ENCODE measurements at regions not wholly inside any gene's neighbourhood (a gene's known extent, or its start where the extent isn't known, plus 50 kb on each side); places are given as distances from the start of the nearest gene placed in this dataset.

DNA sequence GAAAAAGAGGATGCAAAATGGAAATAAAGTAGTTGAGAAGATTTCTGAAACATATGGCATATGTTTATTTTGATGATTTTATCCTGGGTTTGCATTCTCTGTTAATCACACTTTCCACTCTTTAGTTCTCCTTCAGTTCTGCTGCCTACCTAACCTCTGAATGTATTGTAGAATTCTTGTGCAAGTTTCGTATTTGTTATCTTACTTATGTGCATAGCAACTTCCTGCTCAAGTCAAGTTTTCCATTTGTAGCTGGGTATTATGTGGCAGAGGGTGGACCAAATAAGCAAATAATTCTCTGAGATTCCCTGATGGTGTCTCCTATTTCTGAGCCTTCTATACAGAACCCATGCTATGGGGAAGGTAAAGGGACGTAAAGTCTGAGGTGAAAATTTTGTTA, 381.6 kb downstream of the FOXG1 start:
- H3K4me3 ChIP-seq (ENCODE audit: low read length): no peak overlapping the region
- H3K4me3 Mint-ChIP-seq: no peak overlapping the region
- H3K27ac ChIP-seq (ENCODE audit: low read depth, low read length): no peak overlapping the region
- no peaks in the 10 kb centered on the region for H3K27me3 Mint-ChIP-seq
- CTCF ChIA-PET: no interaction called here
- POLR2A ChIA-PET: no interaction called here
- peaks cover 0 to 23% (median 7%) of the 10 kb centered on the region in 11 donors for H3K9me3 Mint-ChIP-seq
- ATAC-seq (no peak), DNase-seq (no peak)
- H3K4me1 ChIP-seq (ENCODE audit: control insufficient read depth in 2 of 2, insufficient read depth in 2 of 2, low read length in 2 of 2): no peaks in the 10 kb centered on the region
- no peak overlapping the region for H3K27ac Mint-ChIP-seq
- H3K36me3 Mint-ChIP-seq: peaks cover 0 to 6% (median 0%) of the 10 kb centered on the region in 5 donors
- no peaks in the 10 kb centered on the region for H3K27me3 ChIP-seq (ENCODE audit: control insufficient read depth in 2 of 2, insufficient read depth in 2 of 2, low read length in 2 of 2)
- H3K36me3 ChIP-seq (ENCODE audit: control insufficient read depth in 2 of 3, insufficient read depth in 3 of 3, low read length in 3 of 3): no peaks in the 10 kb centered on the region
- H3K4me1 Mint-ChIP-seq: no peaks in the 10 kb centered on the region
- intact Hi-C loops (cut with micrococcal nuclease): no loop called here
- no peaks in the 10 kb centered on the region for H3K9me3 ChIP-seq (ENCODE audit: control insufficient read depth in 2 of 3, low read length in 3 of 3)

- ChIA-PET POLR2A (no interaction called here), CTCF (interaction anchor here (0.5 kb wide), 1 partner anchor 431 kb away, joined by 3 read pairs; no protein-coding TSS in a partner anchor)
- H3K27me3 Mint-ChIP-seq: no peaks in the 10 kb centered on the region
- intact Hi-C loops (cut with micrococcal nuclease): no loop called here
- Histone ChIP-seq H3K9me3 (ENCODE audit: control insufficient read depth in 2 of 3, low read length in 3 of 3) (no peaks in the 10 kb centered on the region), H3K4me1 (ENCODE audit: control insufficient read depth in 2 of 2, insufficient read depth in 2 of 2, low read length in 2 of 2) (no peaks in the 10 kb centered on the region), H3K27ac (ENCODE audit: low read depth, low read length) (no peak overlapping the region), H3K36me3 (ENCODE audit: control insufficient read depth in 2 of 3, insufficient read depth in 3 of 3, low read length in 3 of 3) (no peaks in the 10 kb centered on the region), H3K4me3 (ENCODE audit: low read length) (no peak overlapping the region), H3K27me3 (ENCODE audit: control insufficient read depth in 2 of 2, insufficient read depth in 2 of 2, low read length in 2 of 2) (no peaks in the 10 kb centered on the region)
- H3K36me3 Mint-ChIP-seq: peaks cover 0 to 6% (median 0%) of the 10 kb centered on the region in 5 donors
- DNase-seq (no peak), ATAC-seq (no peak)
- no peak overlapping the region for H3K27ac Mint-ChIP-seq
- H3K4me3 Mint-ChIP-seq: no peak overlapping the region
- no peaks in the 10 kb centered on the region for H3K4me1 Mint-ChIP-seq
- H3K9me3 Mint-ChIP-seq: peaks cover 0 to 24% (median 7%) of the 10 kb centered on the region in 11 donors
Observed at GRCh38 chr14:29149798-29150197, 383.2 kb downstream of the FOXG1 start.

GRCh38 chr14:29150659-29151058, 384.1 kb downstream of the FOXG1 start:
- DNase-seq (no peak), ATAC-seq (no peak)
- ChIA-PET POLR2A (no interaction called here), CTCF (no interaction called here)
- Histone ChIP-seq H3K4me1 (ENCODE audit: control insufficient read depth in 2 of 2, insufficient read depth in 2 of 2, low read length in 2 of 2) (no peaks in the 10 kb centered on the region), H3K4me3 (ENCODE audit: low read length) (no peak overlapping the region), H3K9me3 (ENCODE audit: control insufficient read depth in 2 of 3, low read length in 3 of 3) (no peaks in the 10 kb centered on the region), H3K36me3 (ENCODE audit: control insufficient read depth in 2 of 3, insufficient read depth in 3 of 3, low read length in 3 of 3) (no peaks in the 10 kb centered on the region), H3K27me3 (ENCODE audit: control insufficient read depth in 2 of 2, insufficient read depth in 2 of 2, low read length in 2 of 2) (no peaks in the 10 kb centered on the region), H3K27ac (ENCODE audit: low read depth, low read length) (no peak overlapping the region)
- H3K27me3 Mint-ChIP-seq: no peaks in the 10 kb centered on the region
- peak overlapping the region in 1 of 9 donors; percentile 31 for H3K27ac Mint-ChIP-seq
- H3K4me1 Mint-ChIP-seq: no peaks in the 10 kb centered on the region
- intact Hi-C loops (cut with micrococcal nuclease): no loop called here
- H3K9me3 Mint-ChIP-seq: peaks cover 3 to 24% (median 7%) of the 10 kb centered on the region in 11 donors
- no peak overlapping the region for H3K4me3 Mint-ChIP-seq
- peaks cover 0 to 6% (median 0%) of the 10 kb centered on the region in 5 donors for H3K36me3 Mint-ChIP-seq

- Histone ChIP-seq H3K4me1 (ENCODE audit: control insufficient read depth in 2 of 2, insufficient read depth in 2 of 2, low read length in 2 of 2) (no peaks in the 10 kb centered on the region), H3K27ac (ENCODE audit: low read depth, low read length) (no peak overlapping the region), H3K27me3 (ENCODE audit: control insufficient read depth in 2 of 2, insufficient read depth in 2 of 2, low read length in 2 of 2) (no peaks in the 10 kb centered on the region), H3K4me3 (ENCODE audit: low read length) (no peak overlapping the region), H3K9me3 (ENCODE audit: control insufficient read depth in 2 of 3, low read length in 3 of 3) (no peaks in the 10 kb centered on the region), H3K36me3 (ENCODE audit: control insufficient read depth in 2 of 3, insufficient read depth in 3 of 3, low read length in 3 of 3) (no peaks in the 10 kb centered on the region)
- ChIA-PET CTCF (no interaction called here), POLR2A (no interaction called here)
- H3K36me3 Mint-ChIP-seq: peaks cover 0 to 6% (median 0%) of the 10 kb centered on the region in 5 donors
- intact Hi-C loops (cut with micrococcal nuclease): no loop called here
- ATAC-seq (no peak), DNase-seq (no peak)
- H3K4me3 Mint-ChIP-seq: no peak overlapping the region
- no peaks in the 10 kb centered on the region for H3K27me3 Mint-ChIP-seq
- H3K9me3 Mint-ChIP-seq: peaks cover 4 to 27% (median 7%) of the 10 kb centered on the region in 11 donors
- H3K27ac Mint-ChIP-seq: no peak overlapping the region
- no peaks in the 10 kb centered on the region for H3K4me1 Mint-ChIP-seq
Observed at GRCh38 chr14:29156096-29156495, 389.5 kb downstream of the FOXG1 start.

DNA sequence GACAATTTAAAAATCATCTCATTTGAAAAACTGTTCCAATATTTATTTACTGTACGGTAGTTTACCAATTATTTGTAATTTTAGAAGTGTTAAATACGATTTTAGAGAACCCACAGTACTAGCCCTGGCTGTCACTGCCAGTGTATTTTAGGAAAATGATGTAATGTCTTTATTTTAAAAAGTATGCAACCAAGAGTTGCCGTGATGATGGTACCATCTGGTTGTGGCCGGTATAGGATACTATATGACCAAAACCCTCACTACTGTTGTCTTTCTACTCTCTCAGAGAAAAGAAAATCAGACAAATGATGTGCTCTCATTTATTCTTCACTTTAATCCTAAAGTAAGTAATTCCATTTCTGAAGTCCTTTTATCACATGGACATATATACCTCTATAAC, 395.0 kb downstream of the FOXG1 start:
- H3K36me3 Mint-ChIP-seq: no peaks in the 10 kb centered on the region
- H3K27me3 Mint-ChIP-seq: no peaks in the 10 kb centered on the region
- ChIA-PET CTCF (interaction anchor here (0.6 kb wide), 1 partner anchor 610 kb away, joined by 3 read pairs; no protein-coding TSS in a partner anchor), POLR2A (no interaction called here)
- Histone ChIP-seq H3K27ac (ENCODE audit: low read depth, low read length) (no peak overlapping the region), H3K27me3 (ENCODE audit: control insufficient read depth in 2 of 2, insufficient read depth in 2 of 2, low read length in 2 of 2) (no peaks in the 10 kb centered on the region), H3K9me3 (ENCODE audit: control insufficient read depth in 2 of 3, low read length in 3 of 3) (no peaks in the 10 kb centered on the region), H3K4me3 (ENCODE audit: low read length) (no peak overlapping the region), H3K36me3 (ENCODE audit: control insufficient read depth in 2 of 3, insufficient read depth in 3 of 3, low read length in 3 of 3) (no peaks in the 10 kb centered on the region), H3K4me1 (ENCODE audit: control insufficient read depth in 2 of 2, insufficient read depth in 2 of 2, low read length in 2 of 2) (no peaks in the 10 kb centered on the region)
- intact Hi-C loops (cut with micrococcal nuclease): no loop called here
- no peak for DNase-seq
- H3K27ac Mint-ChIP-seq: no peak overlapping the region
- no peak for ATAC-seq
- no peak overlapping the region for H3K4me3 Mint-ChIP-seq
- H3K4me1 Mint-ChIP-seq: no peaks in the 10 kb centered on the region
- H3K9me3 Mint-ChIP-seq: peaks cover 0 to 7% (median 0%) of the 10 kb centered on the region in 11 donors

DNA sequence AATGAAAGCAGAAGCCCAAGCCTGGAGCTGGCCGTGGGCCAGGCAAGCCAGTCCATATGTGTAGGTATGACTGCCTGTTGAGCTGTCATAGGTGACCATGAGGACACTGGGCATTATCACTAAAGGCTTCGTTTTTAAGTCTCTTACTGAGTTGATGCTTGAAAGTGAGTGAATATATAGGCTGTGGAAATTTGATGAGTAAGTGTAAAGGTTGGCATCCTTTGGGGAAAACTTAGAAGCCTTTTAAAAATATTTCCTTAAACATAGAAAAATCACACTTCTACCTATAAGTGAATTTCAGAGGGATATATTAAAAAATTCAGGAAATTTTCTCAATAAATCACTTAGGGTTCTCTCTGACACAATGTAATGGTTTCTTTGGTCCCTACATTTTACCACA, 396.5 kb downstream of the FOXG1 start:
- Mint-ChIP-seq H3K27me3 (no peaks in the 10 kb centered on the region), H3K36me3 (no peaks in the 10 kb centered on the region), H3K4me1 (no peaks in the 10 kb centered on the region), H3K4me3 (no peak overlapping the region), H3K9me3 (peaks cover 0 to 7% (median 0%) of the 10 kb centered on the region in 11 donors), H3K27ac (no peak overlapping the region)
- Histone ChIP-seq H3K36me3 (ENCODE audit: control insufficient read depth in 2 of 3, insufficient read depth in 3 of 3, low read length in 3 of 3) (no peaks in the 10 kb centered on the region), H3K4me3 (ENCODE audit: low read length) (no peak overlapping the region), H3K9me3 (ENCODE audit: control insufficient read depth in 2 of 3, low read length in 3 of 3) (no peaks in the 10 kb centered on the region), H3K27me3 (ENCODE audit: control insufficient read depth in 2 of 2, insufficient read depth in 2 of 2, low read length in 2 of 2) (no peaks in the 10 kb centered on the region), H3K27ac (ENCODE audit: low read depth, low read length) (no peak overlapping the region), H3K4me1 (ENCODE audit: control insufficient read depth in 2 of 2, insufficient read depth in 2 of 2, low read length in 2 of 2) (no peaks in the 10 kb centered on the region)
- intact Hi-C loops (cut with micrococcal nuclease): no loop called here
- DNase-seq (no peak), ATAC-seq (no peak)
- CTCF ChIA-PET: no interaction called here
- POLR2A ChIA-PET: no interaction called here

DNA sequence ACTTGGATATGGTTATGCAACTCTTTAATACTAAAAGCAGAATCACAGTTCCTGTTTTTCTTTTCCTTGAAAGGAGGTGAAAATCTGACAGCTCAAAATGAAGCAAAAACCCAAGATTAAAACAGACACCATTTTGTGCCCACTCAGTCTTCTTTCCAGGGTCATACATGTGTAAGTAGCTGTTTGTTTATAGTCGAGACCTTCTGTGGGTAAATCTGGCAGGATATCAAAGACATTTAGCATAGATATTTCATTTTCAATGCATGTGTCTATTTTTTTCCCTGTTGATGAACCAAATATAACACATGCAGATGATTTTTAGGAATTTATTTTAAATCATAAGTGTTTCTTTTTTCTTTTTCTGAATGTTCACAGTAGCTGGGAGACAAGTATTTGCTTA, 398.8 kb downstream of the FOXG1 start:
- no peaks in the 10 kb centered on the region for H3K27me3 Mint-ChIP-seq
- CTCF ChIA-PET: interaction anchor here (0.7 kb wide), 1 partner anchor 499 kb away, joined by 3 read pairs; no protein-coding TSS in a partner anchor
- H3K36me3 Mint-ChIP-seq: no peaks in the 10 kb centered on the region
- intact Hi-C loops (cut with micrococcal nuclease): no loop called here
- POLR2A ChIA-PET: no interaction called here
- DNase-seq (no peak), ATAC-seq (no peak)
- no peak overlapping the region for H3K4me3 ChIP-seq (ENCODE audit: low read length)
- H3K27ac ChIP-seq (ENCODE audit: low read depth, low read length): no peak overlapping the region
- no peaks in the 10 kb centered on the region for H3K4me1 Mint-ChIP-seq
- no peaks in the 10 kb centered on the region for H3K9me3 ChIP-seq (ENCODE audit: control insufficient read depth in 2 of 3, low read length in 3 of 3)
- peaks cover 0 to 5% (median 0%) of the 10 kb centered on the region in 11 donors for H3K9me3 Mint-ChIP-seq
- no peaks in the 10 kb centered on the region for H3K4me1 ChIP-seq (ENCODE audit: control insufficient read depth in 2 of 2, insufficient read depth in 2 of 2, low read length in 2 of 2)
- H3K27ac Mint-ChIP-seq: no peak overlapping the region
- H3K27me3 ChIP-seq (ENCODE audit: control insufficient read depth in 2 of 2, insufficient read depth in 2 of 2, low read length in 2 of 2): no peaks in the 10 kb centered on the region
- no peak overlapping the region for H3K4me3 Mint-ChIP-seq
- no peaks in the 10 kb centered on the region for H3K36me3 ChIP-seq (ENCODE audit: control insufficient read depth in 2 of 3, insufficient read depth in 3 of 3, low read length in 3 of 3)
